H9 (cell line): ENCODE measurements at regions not wholly inside any gene's neighbourhood (a gene's known extent, or its start where the extent isn't known, plus 50 kb on each side); places are given as distances from the start of the nearest gene placed in this dataset.

Experiments used
- DNase-seq: peaks from one replicate; pipeline ENCODE4 v3.0.0-alpha.2; 2017
- H2AFZ ChIP-seq: one replicate; pipeline ENCODE4 v1.6.1; 2013; ENCODE audit warnings: mild to moderate bottlenecking, low read length, control low read depth, moderate library complexity
- H2AK5ac ChIP-seq: 2 replicates; pipeline ENCODE4 v1.6.1; 2013; ENCODE audit warnings: low read length, control low read depth, mixed read lengths; ENCODE audit not compliant: insufficient read length
- H2BK120ac ChIP-seq: one replicate; pipeline ENCODE4 v1.6.1; 2013; ENCODE audit warnings: low read depth, mild to moderate bottlenecking, low read length, control low read depth, inconsistent platforms; ENCODE audit not compliant: poor library complexity, severe bottlenecking
- H2BK12ac ChIP-seq: 2 replicates; pipeline ENCODE4 v1.6.1; 2013; ENCODE audit warnings: low read length, control low read depth, mixed read lengths, low read depth; ENCODE audit not compliant: insufficient read length
- H2BK15ac ChIP-seq: 2 replicates; pipeline ENCODE4 v1.6.1; 2013; ENCODE audit warnings: low read depth, low read length, control low read depth
- H2BK20ac ChIP-seq: one replicate; pipeline ENCODE4 v1.6.1; 2013; ENCODE audit warnings: low read depth, mild to moderate bottlenecking, low read length, control low read depth, inconsistent platforms; ENCODE audit not compliant: poor library complexity, severe bottlenecking
- H2BK5ac ChIP-seq: 2 replicates; pipeline ENCODE4 v1.6.1; 2013; ENCODE audit warnings: low read length, control low read depth, mixed read lengths; ENCODE audit not compliant: insufficient read length
- H3K14ac ChIP-seq: 2 replicates; pipeline ENCODE4 v1.6.1; 2013; ENCODE audit warnings: low read length, control low read depth; ENCODE audit not compliant: insufficient read depth
- H3K18ac ChIP-seq: 2 replicates; pipeline ENCODE4 v1.6.1; 2013; ENCODE audit warnings: low read depth, mild to moderate bottlenecking, mixed read lengths, low read length, control low read depth; ENCODE audit not compliant: insufficient read length
- H3K23ac ChIP-seq: 2 replicates; pipeline ENCODE4 v1.6.1; 2013; ENCODE audit warnings: low read length, control low read depth, mixed read lengths, low read depth; ENCODE audit not compliant: insufficient read length
- H3K23me2 ChIP-seq: 2 replicates; pipeline ENCODE4 v1.6.1; 2013; ENCODE audit warnings: low read depth, mild to moderate bottlenecking, mixed read lengths, low read length, control low read depth; ENCODE audit not compliant: insufficient read length, poor library complexity, severe bottlenecking
- H3K27ac ChIP-seq: 2 replicates; pipeline ENCODE4 v1.5.1; 2013; ENCODE audit warnings: low read length, control low read depth, mixed read lengths, low read depth; ENCODE audit not compliant: insufficient read length
- H3K27me3 ChIP-seq: 2 replicates; pipeline ENCODE4 v1.6.1; 2013; ENCODE audit warnings: low read length, control low read depth, inconsistent platforms; ENCODE audit not compliant: insufficient read depth
- H3K4ac ChIP-seq: 2 replicates; pipeline ENCODE4 v1.6.1; 2013; ENCODE audit warnings: low read depth, mild to moderate bottlenecking, control low read depth, inconsistent platforms, low read length, moderate library complexity
- H3K4me1 ChIP-seq: 2 replicates; pipeline ENCODE4 v1.6.1; 2013; ENCODE audit warnings: low read length, control low read depth, inconsistent platforms; ENCODE audit not compliant: insufficient read depth
- H3K4me2 ChIP-seq: 2 replicates; pipeline ENCODE4 v1.6.1; 2013; ENCODE audit warnings: low read length, control low read depth, mixed read lengths; ENCODE audit not compliant: insufficient read length, insufficient read depth
- H3K56ac ChIP-seq: 2 replicates; pipeline ENCODE4 v1.6.1; 2013; ENCODE audit warnings: low read depth, mild to moderate bottlenecking, mixed read lengths, low read length, control low read depth; ENCODE audit not compliant: insufficient read length
- H3K79me1 ChIP-seq: 2 replicates; pipeline ENCODE4 v1.6.1; 2013; ENCODE audit warnings: low read depth, mild to moderate bottlenecking, moderate library complexity, low read length, control low read depth, inconsistent platforms; ENCODE audit not compliant: insufficient read depth, poor library complexity, severe bottlenecking
- H3K79me2 ChIP-seq: 2 replicates; pipeline ENCODE4 v1.6.1; 2013; ENCODE audit warnings: low read length, control low read depth, inconsistent platforms; ENCODE audit not compliant: insufficient read depth
- H3K9ac ChIP-seq: 2 replicates; pipeline ENCODE4 v1.6.1; 2013; ENCODE audit warnings: low read length, control low read depth, mixed read lengths; ENCODE audit not compliant: insufficient read length; ENCODE audit errors: extremely low read depth
- H3K9me3 ChIP-seq: one replicate; pipeline ENCODE4 v1.6.1; 2013; ENCODE audit warnings: low read depth, low read length, inconsistent platforms; ENCODE audit not compliant: control insufficient read depth
- H3T11ph ChIP-seq: one replicate; pipeline ENCODE4 v1.6.1; 2013; ENCODE audit warnings: mild to moderate bottlenecking, low read length, control low read depth, inconsistent platforms
- H4K20me1 ChIP-seq: one replicate; pipeline ENCODE4 v1.6.1; 2013; ENCODE audit not compliant: control insufficient read depth, insufficient read length, insufficient read depth
- H4K5ac ChIP-seq: 2 replicates; pipeline ENCODE4 v1.6.1; 2013; ENCODE audit warnings: low read depth, mild to moderate bottlenecking, mixed read lengths, low read length, control low read depth; ENCODE audit not compliant: insufficient read length
- H4K8ac ChIP-seq: replicated peaks from 2 replicates; pipeline ENCODE4 v1.6.1; 2013; ENCODE audit warnings: low read length, control low read depth, mixed read lengths, low read depth; ENCODE audit not compliant: insufficient read length
- H4K91ac ChIP-seq: 2 replicates; pipeline ENCODE4 v1.6.1; 2013; ENCODE audit warnings: low read depth, mild to moderate bottlenecking, moderate library complexity, mixed read lengths, low read length, control low read depth; ENCODE audit not compliant: insufficient read length
- H3K27ac Mint-ChIP-seq, 3 experiments: 2 replicates in 2 of 3; 3 replicates in 1 of 3; pipeline ENCODE4 v1.8.0; 2020 to 2021; ENCODE audit warnings: mixed read lengths in 3 of 3, mild to moderate bottlenecking in 1 of 3, moderate library complexity in 1 of 3
- H3K27me3 Mint-ChIP-seq: 2 replicates; pipeline ENCODE4 v1.8.0; 2021; ENCODE audit warnings: low read depth, mild to moderate bottlenecking, moderate library complexity, mixed read lengths
- H3K36me3 Mint-ChIP-seq, 3 experiments: 2 replicates in 2 of 3; 3 replicates in 1 of 3; pipeline ENCODE4 v1.8.0; 2020 to 2021; ENCODE audit warnings: low read depth in 3 of 3, mixed read lengths in 3 of 3; ENCODE audit not compliant: insufficient read depth in 1 of 3
- H3K4me1 Mint-ChIP-seq, 2 experiments: 2 replicates each; pipeline ENCODE4 v1.8.0; 2020; ENCODE audit warnings: mixed read lengths in 2 of 2
- H3K4me3 Mint-ChIP-seq, 2 experiments: 2 replicates in 1 of 2; 3 replicates in 1 of 2; pipeline ENCODE4 v1.8.0; 2020 to 2021; ENCODE audit warnings: mild to moderate bottlenecking in 2 of 2, mixed read lengths in 2 of 2, moderate library complexity in 1 of 2
- H3K9me3 Mint-ChIP-seq, 2 experiments: 2 replicates in 1 of 2; 3 replicates in 1 of 2; pipeline ENCODE4 v1.8.0; 2020; ENCODE audit warnings: mild to moderate bottlenecking in 2 of 2, mixed read lengths in 2 of 2, moderate library complexity in 1 of 2
- WGBS: extraction: QIAGEN DNeasy Blood & Tissue Kit; methylation state at CpG from one replicate; pipeline ENCODE4 v1.1.7; 2013; ENCODE audit warnings: missing lambda C conversion rate, low lambda C conversion rate, mixed read lengths; ENCODE audit not compliant: insufficient read length; ENCODE audit errors: extremely low coverage; 5-methylcytosine and 5-hydroxymethylcytosine counted together
- TF ChIP-seq, protein P1 (sequence below): fragments of 200-600 bp; sonication (generic); conservative IDR thresholded peaks from 3 replicates; pipeline ENCODE4 v1.8.0; 2021; ENCODE audit warnings: antibody characterized with exemption, mild to moderate bottlenecking

DNA sequence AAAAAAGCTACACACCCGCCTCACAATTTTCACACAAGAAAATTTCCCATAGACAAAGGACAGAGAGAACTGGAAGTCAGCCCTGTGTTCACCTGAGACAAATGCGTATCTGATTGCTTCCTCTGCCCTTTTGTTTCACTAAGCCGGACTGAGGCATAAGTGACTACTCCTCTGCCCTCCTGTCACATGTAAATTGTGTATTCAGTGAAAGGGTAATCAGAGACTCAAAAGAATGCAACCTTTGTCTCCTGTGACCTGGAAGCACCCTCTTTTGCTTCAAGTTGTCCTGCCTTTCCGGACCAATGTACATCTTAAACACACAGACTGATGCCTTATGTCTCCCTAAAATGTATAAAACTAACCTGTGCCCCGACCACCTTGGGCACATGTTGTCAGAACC is 483.8 kb upstream of the EYS start:
- Mint-ChIP-seq H3K9me3 (peaks cover 16 to 28% of the 10 kb centered on the region in 2 experiments; a peak in 4 of 5 replicates), H3K4me3 (no peak overlapping the region), H3K27me3 (no peaks in the 10 kb centered on the region), H3K27ac (0 out of 7 replicates have a peak overlapping the region, but pooled peaks of 1 of the 3 experiments have one; percentile 65), H3K36me3 (peaks cover 6 to 16% (median 8%) of the 10 kb centered on the region in 3 experiments; a peak in 5 of 7 replicates), H3K4me1 (peaks cover 3 to 9% of the 10 kb centered on the region in 2 experiments; a peak in 3 of 4 replicates)
- H4K8ac ChIP-seq: no peak overlapping the region
- H2BK5ac ChIP-seq: no peak overlapping the region
- no peak overlapping the region for H3K4me2 ChIP-seq
- peaks cover 2% of the 10 kb centered on the region; the same call in 1 of the 2 replicates for H3K4me1 ChIP-seq
- no peak overlapping the region for H4K91ac ChIP-seq
- no peak overlapping the region for H3K14ac ChIP-seq
- H2BK12ac ChIP-seq: no peak overlapping the region
- no peak overlapping the region for H2AK5ac ChIP-seq
- no peaks in the 10 kb centered on the region for H3K79me1 ChIP-seq
- H4K20me1 ChIP-seq: no peaks in the 10 kb centered on the region
- H3T11ph ChIP-seq: no peak overlapping the region
- no peak overlapping the region for H2AFZ ChIP-seq
- WGBS: no CpG with 5 or more reads among the region's 5 CpGs
- no peak overlapping the region for H3K9ac ChIP-seq
- H3K4ac ChIP-seq: no peak overlapping the region
- no peak overlapping the region for H2BK15ac ChIP-seq
- H3K23me2 ChIP-seq: no peaks in the 10 kb centered on the region
- TF ChIP-seq, protein P1, sequence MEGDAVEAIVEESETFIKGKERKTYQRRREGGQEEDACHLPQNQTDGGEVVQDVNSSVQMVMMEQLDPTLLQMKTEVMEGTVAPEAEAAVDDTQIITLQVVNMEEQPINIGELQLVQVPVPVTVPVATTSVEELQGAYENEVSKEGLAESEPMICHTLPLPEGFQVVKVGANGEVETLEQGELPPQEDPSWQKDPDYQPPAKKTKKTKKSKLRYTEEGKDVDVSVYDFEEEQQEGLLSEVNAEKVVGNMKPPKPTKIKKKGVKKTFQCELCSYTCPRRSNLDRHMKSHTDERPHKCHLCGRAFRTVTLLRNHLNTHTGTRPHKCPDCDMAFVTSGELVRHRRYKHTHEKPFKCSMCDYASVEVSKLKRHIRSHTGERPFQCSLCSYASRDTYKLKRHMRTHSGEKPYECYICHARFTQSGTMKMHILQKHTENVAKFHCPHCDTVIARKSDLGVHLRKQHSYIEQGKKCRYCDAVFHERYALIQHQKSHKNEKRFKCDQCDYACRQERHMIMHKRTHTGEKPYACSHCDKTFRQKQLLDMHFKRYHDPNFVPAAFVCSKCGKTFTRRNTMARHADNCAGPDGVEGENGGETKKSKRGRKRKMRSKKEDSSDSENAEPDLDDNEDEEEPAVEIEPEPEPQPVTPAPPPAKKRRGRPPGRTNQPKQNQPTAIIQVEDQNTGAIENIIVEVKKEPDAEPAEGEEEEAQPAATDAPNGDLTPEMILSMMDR: no peak
- H3K79me2 ChIP-seq: no peaks in the 10 kb centered on the region
- peaks cover 8% of the 10 kb centered on the region for H3K9me3 ChIP-seq
- no peak overlapping the region for H3K56ac ChIP-seq
- H4K5ac ChIP-seq: no peak overlapping the region
- no peak for DNase-seq
- no peaks in the 10 kb centered on the region for H3K27me3 ChIP-seq
- no peak overlapping the region for H3K27ac ChIP-seq
- no peak overlapping the region for H2BK20ac ChIP-seq
- H3K23ac ChIP-seq: no peak overlapping the region
- no peak overlapping the region for H3K18ac ChIP-seq
- H2BK120ac ChIP-seq: no peak overlapping the region
